B cell (primary cell): ENCODE measurements at regions not wholly inside any gene's neighbourhood (a gene's known extent, or its start where the extent isn't known, plus 50 kb on each side); places are given as distances from the start of the nearest gene placed in this dataset.

Experiments used
- ATAC-seq: fragments of 200-7000 bp; cut with Tn5 transposase; one replicate; pipeline ENCODE4 v1.10.0; 2021; ENCODE audit warnings: low read depth, mild to moderate bottlenecking, moderate number of reproducible peaks, moderate library complexity
- CTCF ChIA-PET: fragments of 350-600 bp; sonication (Branson Sonifier 250); formaldehyde crosslinking; loops from one replicate; lab custom pipeline; 2021; ENCODE audit warnings: antibody characterized with exemption, inconsistent platforms; lab: Charles Lee
- POLR2A ChIA-PET: fragments of 350-600 bp; sonication (Branson Sonifier 250); formaldehyde crosslinking; loops from one replicate; lab custom pipeline; 2021; ENCODE audit warnings: antibody characterized with exemption; lab: Charles Lee
- DNase-seq: peaks from one replicate; pipeline ENCODE4 v3.0.0; 2013
- H2AFZ ChIP-seq: 2 replicates; pipeline ENCODE4 v1.6.1; 2012; ENCODE audit warnings: mild to moderate bottlenecking, low read depth, low read length; ENCODE audit not compliant: insufficient read depth, poor library complexity, severe bottlenecking
- H3K27ac ChIP-seq, 2 donors: 1 replicate in 1 of 2; 2 replicates in 1 of 2; pipeline ENCODE4 v1.5.1; 2012 to 2013; ENCODE audit warnings: low read length in 2 of 2, mild to moderate bottlenecking in 2 of 2, moderate library complexity in 1 of 2
- H3K27me3 ChIP-seq, 4 experiments: fragments of 200-600 bp in 1 of 4; sonication (generic) in 1 of 4; replicated peaks in 1 of 4; 1 replicate in 2 of 4; 2 replicates in 2 of 4; pipeline versions ENCODE4 v1.6.1 to v1.7.0; 2013 to 2016; ENCODE audit warnings: low read length in 3 of 4, mild to moderate bottlenecking in 2 of 4, mixed read lengths in 1 of 4, moderate library complexity in 1 of 4; ENCODE audit not compliant: insufficient read depth in 4 of 4, control insufficient read depth in 3 of 4; ENCODE audit errors: control extremely low read depth in 1 of 4
- H3K36me3 ChIP-seq, 2 experiments: replicated peaks in 1 of 2; 1 replicate in 1 of 2; 2 replicates in 1 of 2; pipeline versions ENCODE4 v1.6.1 to v1.7.1; 2013; ENCODE audit warnings: low read length in 1 of 2; ENCODE audit not compliant: insufficient read depth in 2 of 2, control insufficient read depth in 1 of 2; ENCODE audit errors: control extremely low read depth in 1 of 2, extremely low read depth in 1 of 2
- H3K4me1 ChIP-seq, 2 donors: fragments of 200-600 bp in 1 of 2; sonication (generic) in 1 of 2; 1 replicate in 1 of 2; 2 replicates in 1 of 2; pipeline versions ENCODE4 v1.5.1 to v1.6.1; 2013 to 2017; ENCODE audit warnings: low read length in 2 of 2; ENCODE audit not compliant: control insufficient read depth in 2 of 2, insufficient read depth in 2 of 2
- H3K4me2 ChIP-seq: replicated peaks from 2 replicates; pipeline ENCODE3; 2012; ENCODE audit warnings: mild to moderate bottlenecking, low read depth, low read length; ENCODE audit not compliant: poor library complexity, severe bottlenecking
- H3K4me3 ChIP-seq, 5 experiments: fragments of 200-600 bp in 1 of 5; sonication (generic) in 1 of 5; 1 replicate in 3 of 5; 2 replicates in 2 of 5; pipeline versions ENCODE4 v1.5.1 to v1.7.0; 2011 to 2016; ENCODE audit warnings: low read length in 4 of 5, mild to moderate bottlenecking in 4 of 5, low read depth in 2 of 5, control low read depth in 1 of 5, moderate library complexity in 1 of 5; ENCODE audit not compliant: insufficient read depth in 1 of 5; ENCODE audit errors: control extremely low read depth in 1 of 5, extremely low read depth in 1 of 5
- H3K79me2 ChIP-seq: fragments of 200-600 bp; sonication (generic); one replicate; pipeline ENCODE4 v1.6.0; 2016; ENCODE audit warnings: low read length; ENCODE audit not compliant: control insufficient read depth, insufficient read depth
- H3K9ac ChIP-seq: fragments of 200-600 bp; sonication (generic); 2 replicates; pipeline ENCODE4 v1.6.1; 2017; ENCODE audit warnings: mild to moderate bottlenecking, low read length, moderate library complexity
- H3K9me3 ChIP-seq, 3 donors: one replicate each; pipeline versions ENCODE4 v1.6.1 to v1.7.1; 2013; ENCODE audit warnings: low read length in 2 of 3; ENCODE audit not compliant: control insufficient read depth in 2 of 3, insufficient read depth in 1 of 3; ENCODE audit errors: control extremely low read depth in 1 of 3
- H4K20me1 ChIP-seq: 2 replicates; pipeline ENCODE4 v1.6.0; 2012; ENCODE audit warnings: mild to moderate bottlenecking, low read length; ENCODE audit not compliant: insufficient read depth, control insufficient read depth, poor library complexity, severe bottlenecking
- H3K27ac Mint-ChIP-seq: one replicate; pipeline ENCODE4 v1.8.0; 2021; ENCODE audit warnings: mixed read lengths
- H3K27me3 Mint-ChIP-seq: one replicate; pipeline ENCODE4 v1.8.0; 2021; ENCODE audit warnings: mixed read lengths
- H3K4me1 Mint-ChIP-seq: one replicate; pipeline ENCODE4 v1.8.0; 2021; ENCODE audit warnings: mixed read lengths
- H3K4me3 Mint-ChIP-seq: one replicate; pipeline ENCODE4 v1.8.0; 2021; ENCODE audit warnings: mixed read lengths
- H3K9me3 Mint-ChIP-seq: one replicate; pipeline ENCODE4 v1.8.0; 2022; ENCODE audit warnings: mixed read lengths; ENCODE audit not compliant: insufficient read depth
- EZH2 ChIP-seq: IDR thresholded peaks from 2 replicates; pipeline ENCODE4 v1.6.1; 2012; ENCODE audit warnings: borderline replicate concordance, low read depth, mild to moderate bottlenecking, moderate library complexity, low read length; ENCODE audit not compliant: insufficient read depth, poor library complexity, severe bottlenecking
- WGBS: methylation state at CpG from one replicate; pipeline ENCODE4 v1.1.5; 2013; ENCODE audit warnings: missing lambda C conversion rate; ENCODE audit not compliant: insufficient coverage; 5-methylcytosine and 5-hydroxymethylcytosine counted together
- intact Hi-C: fragments of 100-400 bp; cut with micrococcal nuclease; formaldehyde crosslinking; loops from one replicate; pipeline ENCODE4 v1.10.0; 2022
- TF ChIP-seq, protein P1 (sequence below): fragments of 200-600 bp; IDR thresholded peaks from one replicate; pipeline ENCODE4 v1.8.0; 2022; ENCODE audit warnings: antibody characterized with exemption, mild to moderate bottlenecking

GRCh38 chr12:60137513-60137912 lies 541.7 kb downstream of the SLC16A7 start:
- H3K27me3 Mint-ChIP-seq: no peaks in the 10 kb centered on the region
- H3K4me3 Mint-ChIP-seq: no peak overlapping the region
- Histone ChIP-seq H3K9me3 (no peaks in the 10 kb centered on the region), H3K4me2 (no peak overlapping the region), H3K36me3 (no peaks in the 10 kb centered on the region), H3K27ac (no peak overlapping the region), H3K4me1 (no peaks in the 10 kb centered on the region), H2AFZ (no peak overlapping the region), H3K4me3 (no peak overlapping the region), H3K9ac (no peak overlapping the region), H4K20me1 (no peaks in the 10 kb centered on the region), H3K27me3 (no peaks in the 10 kb centered on the region), H3K79me2 (no peaks in the 10 kb centered on the region)
- no peak overlapping the region for H3K27ac Mint-ChIP-seq
- intact Hi-C loops: no loop called here
- H3K9me3 Mint-ChIP-seq: no peaks in the 10 kb centered on the region
- TF ChIP-seq, protein P1, sequence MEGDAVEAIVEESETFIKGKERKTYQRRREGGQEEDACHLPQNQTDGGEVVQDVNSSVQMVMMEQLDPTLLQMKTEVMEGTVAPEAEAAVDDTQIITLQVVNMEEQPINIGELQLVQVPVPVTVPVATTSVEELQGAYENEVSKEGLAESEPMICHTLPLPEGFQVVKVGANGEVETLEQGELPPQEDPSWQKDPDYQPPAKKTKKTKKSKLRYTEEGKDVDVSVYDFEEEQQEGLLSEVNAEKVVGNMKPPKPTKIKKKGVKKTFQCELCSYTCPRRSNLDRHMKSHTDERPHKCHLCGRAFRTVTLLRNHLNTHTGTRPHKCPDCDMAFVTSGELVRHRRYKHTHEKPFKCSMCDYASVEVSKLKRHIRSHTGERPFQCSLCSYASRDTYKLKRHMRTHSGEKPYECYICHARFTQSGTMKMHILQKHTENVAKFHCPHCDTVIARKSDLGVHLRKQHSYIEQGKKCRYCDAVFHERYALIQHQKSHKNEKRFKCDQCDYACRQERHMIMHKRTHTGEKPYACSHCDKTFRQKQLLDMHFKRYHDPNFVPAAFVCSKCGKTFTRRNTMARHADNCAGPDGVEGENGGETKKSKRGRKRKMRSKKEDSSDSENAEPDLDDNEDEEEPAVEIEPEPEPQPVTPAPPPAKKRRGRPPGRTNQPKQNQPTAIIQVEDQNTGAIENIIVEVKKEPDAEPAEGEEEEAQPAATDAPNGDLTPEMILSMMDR: no peak
- no peak for TF ChIP-seq EZH2
- H3K4me1 Mint-ChIP-seq: no peaks in the 10 kb centered on the region
- DNase-seq: no peak
- no peak for ATAC-seq
- no CpG with 5 or more reads among the region's 1 CpG for WGBS
- POLR2A ChIA-PET: no interaction called here
- CTCF ChIA-PET: no interaction called here

DNA sequence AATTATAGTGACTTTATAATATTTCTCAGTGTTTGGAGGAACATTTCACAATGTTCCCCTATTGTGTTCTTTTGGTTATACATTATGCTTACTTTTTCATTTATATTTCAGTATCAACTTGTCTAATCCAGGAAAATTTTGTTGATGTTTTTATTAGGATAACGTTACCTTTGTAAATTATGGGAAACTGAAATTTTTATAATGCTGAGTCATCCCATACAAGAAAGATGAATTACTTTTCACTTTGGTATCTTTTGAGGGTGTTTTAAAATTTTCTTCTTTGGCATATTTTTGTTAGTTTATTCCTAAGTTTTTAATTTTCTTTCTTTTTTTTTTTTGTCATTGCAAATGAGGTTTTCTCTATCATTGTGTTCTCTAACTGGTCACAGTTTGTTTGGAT lies 542.7 kb downstream of the SLC16A7 start:
- no peak for TF ChIP-seq EZH2
- TF ChIP-seq, protein P1: no peak
- Histone ChIP-seq H3K27me3 (no peaks in the 10 kb centered on the region), H4K20me1 (no peaks in the 10 kb centered on the region), H3K9me3 (no peaks in the 10 kb centered on the region), H3K4me3 (no peak overlapping the region), H3K4me1 (no peaks in the 10 kb centered on the region), H3K36me3 (no peaks in the 10 kb centered on the region), H3K4me2 (no peak overlapping the region), H3K9ac (no peak overlapping the region), H3K27ac (no peak overlapping the region), H3K79me2 (no peaks in the 10 kb centered on the region), H2AFZ (no peak overlapping the region)
- no peaks in the 10 kb centered on the region for H3K4me1 Mint-ChIP-seq
- intact Hi-C loops: no loop called here
- H3K9me3 Mint-ChIP-seq: no peaks in the 10 kb centered on the region
- H3K27ac Mint-ChIP-seq: no peak overlapping the region
- no peak overlapping the region for H3K4me3 Mint-ChIP-seq
- DNase-seq (no peak), ATAC-seq (no peak)
- ChIA-PET POLR2A (no interaction called here), CTCF (no interaction called here)
- no CpG with 5 or more reads among the region's 1 CpG for WGBS
- H3K27me3 Mint-ChIP-seq: no peaks in the 10 kb centered on the region
